ENCODE measurements at regions not wholly inside any gene's neighbourhood (a gene's known extent, or its start where the extent isn't known, plus 50 kb on each side); places are given as distances from the start of the nearest gene placed in this dataset.

GRCh38 chr4:17251101-17251500 is 260.8 kb downstream of the QDPR start:
- TF ChIP-seq, protein P1, sequence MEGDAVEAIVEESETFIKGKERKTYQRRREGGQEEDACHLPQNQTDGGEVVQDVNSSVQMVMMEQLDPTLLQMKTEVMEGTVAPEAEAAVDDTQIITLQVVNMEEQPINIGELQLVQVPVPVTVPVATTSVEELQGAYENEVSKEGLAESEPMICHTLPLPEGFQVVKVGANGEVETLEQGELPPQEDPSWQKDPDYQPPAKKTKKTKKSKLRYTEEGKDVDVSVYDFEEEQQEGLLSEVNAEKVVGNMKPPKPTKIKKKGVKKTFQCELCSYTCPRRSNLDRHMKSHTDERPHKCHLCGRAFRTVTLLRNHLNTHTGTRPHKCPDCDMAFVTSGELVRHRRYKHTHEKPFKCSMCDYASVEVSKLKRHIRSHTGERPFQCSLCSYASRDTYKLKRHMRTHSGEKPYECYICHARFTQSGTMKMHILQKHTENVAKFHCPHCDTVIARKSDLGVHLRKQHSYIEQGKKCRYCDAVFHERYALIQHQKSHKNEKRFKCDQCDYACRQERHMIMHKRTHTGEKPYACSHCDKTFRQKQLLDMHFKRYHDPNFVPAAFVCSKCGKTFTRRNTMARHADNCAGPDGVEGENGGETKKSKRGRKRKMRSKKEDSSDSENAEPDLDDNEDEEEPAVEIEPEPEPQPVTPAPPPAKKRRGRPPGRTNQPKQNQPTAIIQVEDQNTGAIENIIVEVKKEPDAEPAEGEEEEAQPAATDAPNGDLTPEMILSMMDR (IDR thresholded peaks at IDR 0.05): no peak
- TF ChIP-seq POLR2A (IDR thresholded peaks at IDR 0.05): no peak
- TF ChIP-seq POLR2AphosphoS5 (IDR thresholded peaks at IDR 0.05): no peak
- no peak for TF ChIP-seq EP300 (IDR thresholded peaks at IDR 0.05)

Measured in suprapubic skin (tissue), 4 donors.